HG02970 (cell line): ENCODE measurements at regions not wholly inside any gene's neighbourhood (a gene's known extent, or its start where the extent isn't known, plus 50 kb on each side); places are given as distances from the start of the nearest gene placed in this dataset.
"Not testable (repeated sequence)": the region's sequence is repeated elsewhere in the genome, so short reads cannot be mapped to it uniquely, and the experiment has no call there.

Source experiments
- ATAC-seq: cut with Tn5 transposase; IDR thresholded peaks from one replicate; pipeline ENCODE4 v1.9.1; 2021; ENCODE audit warnings: mild to moderate bottlenecking, moderate library complexity, moderate number of reproducible peaks; ENCODE audit not compliant: unreplicated experiment, low FRiP score

- no peak for ATAC-seq
These were observed 201.2 kb upstream of the HAND2 start for GRCh38 chr4:173731257-173731656.

GRCh38 chr4:173722075-173722474, 192.0 kb upstream of the HAND2 start:
- no peak for ATAC-seq

DNA sequence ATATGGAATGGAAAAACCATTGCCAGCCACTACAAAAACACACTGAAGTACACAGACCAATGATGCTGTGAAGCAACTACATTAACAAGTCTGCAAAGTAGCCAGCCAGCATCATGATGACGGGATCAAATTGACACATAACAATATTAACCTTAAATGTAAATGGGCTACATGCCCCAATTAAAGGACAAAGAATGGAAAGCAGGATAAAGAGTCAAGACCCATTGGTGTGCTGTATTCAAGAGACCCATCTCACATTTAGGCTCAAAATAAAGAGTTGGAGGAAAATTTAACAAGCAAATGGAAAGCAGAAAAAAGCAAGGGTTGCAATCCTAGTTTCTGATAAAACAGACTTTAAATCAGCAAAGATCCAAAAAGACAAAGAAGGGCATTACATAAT, 188.5 kb upstream of the HAND2 start:
- not testable (repeated sequence) for ATAC-seq

- ATAC-seq = no peak
These were observed 187.6 kb upstream of the HAND2 start for GRCh38 chr4:173717581-173717980.

GRCh38 chr4:173714456-173714855, 184.4 kb upstream of the HAND2 start:
- no peak for ATAC-seq

- no peak for ATAC-seq
These were observed 183.0 kb upstream of the HAND2 start for GRCh38 chr4:173713026-173713425.

- no peak for ATAC-seq
These were observed 177.8 kb upstream of the HAND2 start for GRCh38 chr4:173707658-173708419.

DNA sequence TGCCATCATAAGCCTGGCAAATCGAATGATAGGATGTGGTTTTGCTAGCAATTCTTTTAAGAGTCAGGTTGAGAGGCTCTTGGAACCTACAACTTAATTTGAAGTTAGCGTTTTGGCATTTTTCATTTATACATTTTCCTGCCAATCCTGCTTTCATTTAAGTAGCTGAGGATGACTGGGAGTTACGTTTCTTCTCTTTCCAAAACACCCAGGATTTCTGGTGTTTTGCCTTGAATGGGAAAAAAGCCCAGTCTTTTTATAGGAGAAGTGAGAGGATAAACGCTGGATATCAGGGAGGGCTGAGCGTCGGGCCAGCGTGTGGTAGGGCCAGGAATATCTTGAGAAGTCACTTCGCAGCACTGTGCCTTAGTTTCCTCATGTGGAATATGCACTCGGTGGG, 174.2 kb upstream of the HAND2 start:
- ATAC-seq = no peak

DNA sequence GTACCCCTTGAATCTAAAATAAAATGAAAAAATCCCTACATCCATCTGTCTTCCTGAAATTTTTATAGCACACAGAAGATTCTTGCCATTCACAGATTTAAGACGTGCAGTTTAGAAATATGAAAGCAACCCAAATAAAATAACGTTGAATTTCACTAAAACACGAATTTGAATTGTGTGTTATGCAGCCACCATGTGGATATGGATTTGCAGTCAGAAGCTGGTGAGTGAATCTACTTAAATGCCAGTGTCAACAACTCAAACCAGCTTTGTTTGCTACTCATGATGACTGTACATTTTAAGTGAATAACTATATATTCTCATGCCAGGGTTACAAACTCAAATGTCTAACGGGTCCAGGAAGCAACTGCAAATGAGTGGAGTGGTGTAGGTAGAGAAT, 173.0 kb upstream of the HAND2 start:
- ATAC-seq = no peak

DNA sequence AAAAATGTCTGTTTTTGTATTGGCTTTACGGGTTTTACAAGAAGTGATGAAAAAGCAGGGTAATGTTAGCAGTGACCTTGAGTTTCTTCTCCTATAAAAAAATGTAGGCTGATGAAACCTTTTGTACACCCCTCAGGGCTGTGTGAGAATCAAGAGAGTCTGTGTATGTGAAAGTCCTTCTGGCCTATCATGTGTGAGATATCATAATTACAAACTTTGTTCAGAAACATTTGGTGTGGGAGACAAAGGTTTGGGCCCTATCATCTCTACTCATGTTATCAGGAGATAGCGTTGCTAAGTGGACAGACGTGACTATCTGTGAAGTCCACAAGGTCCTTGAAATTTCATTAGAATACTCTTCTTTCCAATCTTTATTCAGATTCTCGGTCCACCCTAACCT, 170.6 kb upstream of the HAND2 start:
- ATAC-seq = no peak

GRCh38 chr4:173699841-173700475, 169.9 kb upstream of the HAND2 start:
- no peak for ATAC-seq

DNA sequence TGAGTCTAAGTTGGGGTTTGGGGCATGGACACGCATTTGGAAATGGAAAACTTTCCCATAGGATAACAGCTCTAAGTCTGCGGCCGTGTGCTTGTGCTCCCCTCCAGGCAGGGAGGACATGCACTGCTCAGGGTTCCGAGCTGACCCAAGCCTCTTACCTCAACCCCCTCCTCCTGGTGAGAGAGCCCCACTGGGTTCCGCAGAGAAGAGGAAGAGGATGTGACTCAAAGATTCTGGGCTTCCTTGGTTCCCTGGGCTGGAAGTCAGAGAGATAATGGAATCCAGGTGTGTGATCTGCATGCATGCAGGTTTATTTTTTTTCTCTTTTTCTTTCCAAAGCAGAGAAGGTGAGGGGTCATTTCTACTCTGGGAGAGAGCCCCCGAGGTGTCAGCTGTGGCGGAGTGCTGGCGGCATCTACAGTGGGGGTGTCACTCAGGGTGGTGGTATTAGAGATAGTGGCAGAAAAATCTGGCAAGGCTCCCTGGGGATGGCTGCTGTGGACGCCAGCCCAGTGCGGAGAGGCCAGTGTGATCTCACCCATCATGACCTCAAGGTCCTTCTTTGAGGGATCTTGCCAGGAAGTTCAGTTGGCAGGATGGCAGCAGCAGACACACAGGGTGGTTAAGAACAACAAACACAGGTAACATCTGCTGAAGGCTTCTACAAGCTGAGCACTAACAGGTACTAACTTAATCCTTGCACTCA, 168.7 kb upstream of the HAND2 start:
- no peak for ATAC-seq

DNA sequence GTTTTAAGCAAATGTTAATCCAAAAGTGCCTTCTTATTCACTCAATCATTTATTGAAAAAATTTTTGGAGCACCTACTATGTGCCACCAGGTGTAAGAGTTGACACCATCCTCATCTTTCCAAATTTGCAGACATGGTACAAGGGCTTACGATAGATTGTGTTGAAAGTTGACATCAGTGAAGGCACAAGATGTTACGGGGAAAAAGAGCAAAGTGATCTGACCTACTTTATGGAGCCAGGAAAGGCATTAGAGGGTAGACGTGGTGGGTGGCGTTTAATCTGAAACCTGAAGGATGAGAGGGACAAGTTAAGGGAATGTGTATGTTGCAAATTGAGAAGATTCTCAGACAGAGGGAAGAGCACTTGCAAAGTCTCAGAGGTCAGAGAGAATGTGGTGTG, 167.8 kb upstream of the HAND2 start:
- no peak for ATAC-seq

GRCh38 chr4:173696551-173696950, 166.5 kb upstream of the HAND2 start:
- no peak for ATAC-seq

DNA sequence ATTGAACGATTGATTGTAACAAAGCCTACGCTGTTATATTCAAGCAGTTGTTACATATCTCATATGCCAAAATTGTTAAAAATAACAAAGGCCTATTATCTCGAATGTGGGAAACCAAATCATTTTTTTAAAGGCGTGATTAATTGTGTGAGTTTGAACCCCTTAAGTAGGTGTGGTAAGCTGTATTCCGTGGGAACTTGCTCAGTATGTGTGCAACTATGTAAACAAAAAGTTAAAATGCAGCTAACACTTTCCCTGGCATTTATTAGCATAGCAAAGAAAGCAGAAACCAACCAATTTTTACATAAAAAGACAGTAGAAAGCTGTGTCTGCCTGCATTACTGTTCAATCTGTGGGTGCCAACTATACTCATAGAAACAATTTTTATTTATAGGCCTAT, 166.0 kb upstream of the HAND2 start:
- no peak for ATAC-seq

- ATAC-seq = no peak
These were observed 155.8 kb upstream of the HAND2 start for GRCh38 chr4:173685831-173686210.

GRCh38 chr4:173685165-173685830, 155.3 kb upstream of the HAND2 start:
- ATAC-seq = no peak

DNA sequence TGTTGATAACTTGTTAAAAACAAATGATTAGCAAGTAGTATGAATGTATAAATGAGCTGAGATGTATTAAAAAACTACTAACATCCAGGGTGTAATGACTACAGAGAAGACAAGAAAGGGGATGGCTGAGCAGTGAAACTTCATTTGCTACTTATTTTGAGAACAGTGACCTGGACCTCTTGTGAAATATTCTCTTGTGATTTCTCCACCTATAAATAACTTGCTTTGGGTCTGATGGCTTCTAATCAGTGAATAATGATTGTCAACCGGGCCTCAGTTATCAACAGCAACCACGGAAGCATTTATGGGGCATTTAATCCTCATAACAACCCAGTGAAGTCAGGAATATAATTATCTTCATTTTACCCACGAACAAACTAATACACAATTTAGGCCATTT, 154.2 kb upstream of the HAND2 start:
- ATAC-seq = no peak

GRCh38 chr4:173682609-173683008, 152.6 kb upstream of the HAND2 start:
- no peak for ATAC-seq

- no peak for ATAC-seq
These were observed 150.2 kb upstream of the HAND2 start for GRCh38 chr4:173680278-173680677.

DNA sequence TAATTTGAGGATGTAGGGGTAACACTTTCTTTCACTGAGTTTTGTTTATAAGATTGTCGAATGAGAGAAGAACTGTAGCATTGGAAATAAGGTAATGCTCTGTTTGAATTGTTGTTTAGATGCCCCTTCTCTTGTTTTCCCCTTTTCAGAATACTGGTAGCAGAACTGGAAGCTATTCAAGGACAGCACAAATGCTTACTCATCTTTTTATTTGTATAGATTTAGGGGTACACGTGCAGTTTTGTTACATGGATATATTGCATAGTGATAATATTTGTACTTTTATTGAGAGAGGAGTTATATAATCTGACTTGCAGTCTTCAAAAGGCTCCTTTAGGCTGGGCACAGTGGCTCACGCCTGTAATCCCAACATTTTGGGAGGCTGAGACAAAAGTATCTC, 145.4 kb upstream of the HAND2 start:
- no peak for ATAC-seq
